GM10266 (cell line): ENCODE measurements at regions not wholly inside any gene's neighbourhood (a gene's known extent, or its start where the extent isn't known, plus 50 kb on each side); places are given as distances from the start of the nearest gene placed in this dataset.

Source experiments
- DNase-seq: peaks from one replicate; pipeline ENCODE4 v3.0.0; 2012; ENCODE audit errors: extremely low spot score
- TF ChIP-seq, protein P1 (sequence below): IDR thresholded peaks from 2 replicates; pipeline ENCODE4 v1.5.1; 2012; ENCODE audit warnings: mild to moderate bottlenecking, low read depth; ENCODE audit not compliant: control insufficient read depth, insufficient read depth; ENCODE audit errors: missing control alignments

GRCh38 chr1:217140041-217140901 lies 417.0 kb upstream of the ESRRG start:
- peak; percentile 16 for DNase-seq
- TF ChIP-seq, protein P1, sequence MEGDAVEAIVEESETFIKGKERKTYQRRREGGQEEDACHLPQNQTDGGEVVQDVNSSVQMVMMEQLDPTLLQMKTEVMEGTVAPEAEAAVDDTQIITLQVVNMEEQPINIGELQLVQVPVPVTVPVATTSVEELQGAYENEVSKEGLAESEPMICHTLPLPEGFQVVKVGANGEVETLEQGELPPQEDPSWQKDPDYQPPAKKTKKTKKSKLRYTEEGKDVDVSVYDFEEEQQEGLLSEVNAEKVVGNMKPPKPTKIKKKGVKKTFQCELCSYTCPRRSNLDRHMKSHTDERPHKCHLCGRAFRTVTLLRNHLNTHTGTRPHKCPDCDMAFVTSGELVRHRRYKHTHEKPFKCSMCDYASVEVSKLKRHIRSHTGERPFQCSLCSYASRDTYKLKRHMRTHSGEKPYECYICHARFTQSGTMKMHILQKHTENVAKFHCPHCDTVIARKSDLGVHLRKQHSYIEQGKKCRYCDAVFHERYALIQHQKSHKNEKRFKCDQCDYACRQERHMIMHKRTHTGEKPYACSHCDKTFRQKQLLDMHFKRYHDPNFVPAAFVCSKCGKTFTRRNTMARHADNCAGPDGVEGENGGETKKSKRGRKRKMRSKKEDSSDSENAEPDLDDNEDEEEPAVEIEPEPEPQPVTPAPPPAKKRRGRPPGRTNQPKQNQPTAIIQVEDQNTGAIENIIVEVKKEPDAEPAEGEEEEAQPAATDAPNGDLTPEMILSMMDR = no peak

- DNase-seq = no peak
- TF ChIP-seq, protein P1 = no peak
Measured at GRCh38 chr1:217139513-217139912, 416.3 kb upstream of the ESRRG start.

- TF ChIP-seq, protein P1 = no peak
- peak; percentile 28 for DNase-seq
Measured at GRCh38 chr1:217138799-217139466, 415.7 kb upstream of the ESRRG start.

- TF ChIP-seq, protein P1 = no peak
- DNase-seq = no peak
Measured at GRCh38 chr1:217138173-217138765, 415.0 kb upstream of the ESRRG start.

DNA sequence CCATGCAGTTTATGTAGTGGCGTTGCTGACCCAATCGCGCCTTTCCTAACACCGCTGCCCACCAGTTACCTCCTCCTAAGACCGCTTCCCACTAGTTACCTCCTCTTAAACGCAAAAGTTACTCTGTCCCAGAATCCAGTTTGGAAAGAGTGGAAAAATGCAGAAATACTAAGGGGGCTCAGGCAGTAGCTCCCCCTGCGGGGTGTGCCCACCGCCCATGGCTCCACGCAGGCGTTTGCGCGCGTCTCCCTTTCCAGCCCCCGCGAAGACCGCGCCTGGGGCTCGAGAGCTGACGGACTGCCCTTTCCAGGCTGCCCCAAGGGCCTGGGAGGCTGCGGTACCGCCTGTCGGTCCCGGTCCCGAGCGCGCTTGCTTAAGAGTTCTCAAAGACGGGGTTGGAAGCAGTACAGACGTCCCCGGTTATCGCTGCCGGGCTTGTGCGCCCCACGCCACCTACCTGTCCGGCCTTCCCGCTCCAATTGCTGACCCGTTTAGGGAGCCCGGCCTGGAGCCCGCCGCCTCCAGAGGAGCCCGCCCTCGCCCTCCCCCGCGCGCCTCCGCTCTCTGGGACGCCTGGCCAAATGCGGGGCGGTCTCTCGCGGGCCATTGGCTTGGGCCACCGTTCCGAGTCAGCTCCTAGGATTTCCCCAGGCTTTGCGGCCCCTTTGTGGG lies 414.1 kb upstream of the ESRRG start:
- TF ChIP-seq, protein P1 = no peak
- DNase-seq = peak; percentile 16

DNA sequence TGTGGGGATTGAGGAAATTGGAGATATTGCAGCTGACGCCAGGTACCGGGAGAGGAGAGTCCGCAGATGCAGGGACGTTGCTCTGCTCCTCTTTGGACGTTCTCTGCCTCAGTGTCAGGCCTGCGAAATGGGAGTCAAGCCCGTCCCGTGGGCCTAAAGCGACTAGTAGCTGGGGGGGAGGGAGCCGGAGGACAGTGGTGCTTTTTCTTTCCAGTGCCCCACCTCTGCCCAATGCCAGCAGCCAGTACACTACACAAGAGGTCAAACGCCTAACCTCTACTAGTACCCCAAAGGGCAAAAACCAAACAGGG lies 413.6 kb upstream of the ESRRG start:
- DNase-seq = peak; percentile 23
- TF ChIP-seq, protein P1 = no peak
